ENCODE measurements at regions not wholly inside any gene's neighbourhood (a gene's known extent, or its start where the extent isn't known, plus 50 kb on each side); places are given as distances from the start of the nearest gene placed in this dataset.

DNA sequence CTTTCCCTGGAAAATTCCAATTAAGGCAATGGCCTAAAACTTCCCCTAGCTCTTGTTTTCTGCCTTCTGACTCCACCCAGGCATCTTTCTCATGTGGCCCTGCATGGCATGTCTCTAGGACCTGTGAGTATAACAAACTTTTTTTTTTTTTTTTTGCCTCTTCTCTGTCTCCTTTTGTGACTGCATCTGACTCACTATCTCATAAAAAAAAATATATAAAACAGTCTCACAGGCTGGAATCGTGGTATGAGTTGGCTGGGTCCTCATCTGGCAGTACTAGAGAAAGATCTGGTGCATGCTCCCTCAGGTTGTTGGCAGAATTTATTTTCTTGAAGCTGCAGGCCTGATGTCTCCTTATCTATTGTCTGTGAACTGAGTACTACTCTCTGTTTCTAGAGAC is 313.9 kb downstream of the TECRL start:
- Histone ChIP-seq H3K4me2 (ENCODE audit: low read depth, low read length) (no peak overlapping the region), H3K36me3 (replicated peaks in 1 of 2; ENCODE audit: control insufficient read depth in 1 of 2, insufficient read depth in 2 of 2, low read length in 2 of 2) (no peaks in the 10 kb centered on the region), H3K79me2 (ENCODE audit: insufficient read depth, low read length) (no peaks in the 10 kb centered on the region), H3K9ac (ENCODE audit: insufficient read depth, low read depth, low read length) (no peak overlapping the region), H2AFZ (ENCODE audit: low read length) (no peak overlapping the region), H4K20me1 (ENCODE audit: insufficient read depth, low read length) (no peaks in the 10 kb centered on the region), H3K27me3 (ENCODE audit: control insufficient read depth in 1 of 2, insufficient read depth in 2 of 2, low read length in 2 of 2) (no peaks in the 10 kb centered on the region), H3K9me3 (ENCODE audit: low read length) (no peaks in the 10 kb centered on the region), H3K4me3 (replicated peaks in 1 of 3; ENCODE audit: insufficient read depth in 1 of 3, low read depth in 2 of 3, low read length in 3 of 3) (no peak overlapping the region), H3K27ac (ENCODE audit: extremely low read length, insufficient read depth, low read length) (no peak overlapping the region), H3K4me1 (ENCODE audit: insufficient read depth, low read length) (no peaks in the 10 kb centered on the region)
- TF ChIP-seq IRF2 (CRISPR knock-in tag; IDR thresholded peaks at IDR 0.05), result no peak
- TF ChIP-seq AKAP8 (CRISPR knock-in tag; IDR thresholded peaks at IDR 0.05), result no peak
- TF ChIP-seq MXI1 (IDR thresholded peaks at IDR 0.05; ENCODE audit: borderline replicate concordance, low read depth, low read length), result no peak
- TF ChIP-seq ZNF382 (CRISPR knock-in tag; IDR thresholded peaks at IDR 0.05; ENCODE audit: borderline replicate concordance), result no peak
- TF ChIP-seq, protein P1, sequence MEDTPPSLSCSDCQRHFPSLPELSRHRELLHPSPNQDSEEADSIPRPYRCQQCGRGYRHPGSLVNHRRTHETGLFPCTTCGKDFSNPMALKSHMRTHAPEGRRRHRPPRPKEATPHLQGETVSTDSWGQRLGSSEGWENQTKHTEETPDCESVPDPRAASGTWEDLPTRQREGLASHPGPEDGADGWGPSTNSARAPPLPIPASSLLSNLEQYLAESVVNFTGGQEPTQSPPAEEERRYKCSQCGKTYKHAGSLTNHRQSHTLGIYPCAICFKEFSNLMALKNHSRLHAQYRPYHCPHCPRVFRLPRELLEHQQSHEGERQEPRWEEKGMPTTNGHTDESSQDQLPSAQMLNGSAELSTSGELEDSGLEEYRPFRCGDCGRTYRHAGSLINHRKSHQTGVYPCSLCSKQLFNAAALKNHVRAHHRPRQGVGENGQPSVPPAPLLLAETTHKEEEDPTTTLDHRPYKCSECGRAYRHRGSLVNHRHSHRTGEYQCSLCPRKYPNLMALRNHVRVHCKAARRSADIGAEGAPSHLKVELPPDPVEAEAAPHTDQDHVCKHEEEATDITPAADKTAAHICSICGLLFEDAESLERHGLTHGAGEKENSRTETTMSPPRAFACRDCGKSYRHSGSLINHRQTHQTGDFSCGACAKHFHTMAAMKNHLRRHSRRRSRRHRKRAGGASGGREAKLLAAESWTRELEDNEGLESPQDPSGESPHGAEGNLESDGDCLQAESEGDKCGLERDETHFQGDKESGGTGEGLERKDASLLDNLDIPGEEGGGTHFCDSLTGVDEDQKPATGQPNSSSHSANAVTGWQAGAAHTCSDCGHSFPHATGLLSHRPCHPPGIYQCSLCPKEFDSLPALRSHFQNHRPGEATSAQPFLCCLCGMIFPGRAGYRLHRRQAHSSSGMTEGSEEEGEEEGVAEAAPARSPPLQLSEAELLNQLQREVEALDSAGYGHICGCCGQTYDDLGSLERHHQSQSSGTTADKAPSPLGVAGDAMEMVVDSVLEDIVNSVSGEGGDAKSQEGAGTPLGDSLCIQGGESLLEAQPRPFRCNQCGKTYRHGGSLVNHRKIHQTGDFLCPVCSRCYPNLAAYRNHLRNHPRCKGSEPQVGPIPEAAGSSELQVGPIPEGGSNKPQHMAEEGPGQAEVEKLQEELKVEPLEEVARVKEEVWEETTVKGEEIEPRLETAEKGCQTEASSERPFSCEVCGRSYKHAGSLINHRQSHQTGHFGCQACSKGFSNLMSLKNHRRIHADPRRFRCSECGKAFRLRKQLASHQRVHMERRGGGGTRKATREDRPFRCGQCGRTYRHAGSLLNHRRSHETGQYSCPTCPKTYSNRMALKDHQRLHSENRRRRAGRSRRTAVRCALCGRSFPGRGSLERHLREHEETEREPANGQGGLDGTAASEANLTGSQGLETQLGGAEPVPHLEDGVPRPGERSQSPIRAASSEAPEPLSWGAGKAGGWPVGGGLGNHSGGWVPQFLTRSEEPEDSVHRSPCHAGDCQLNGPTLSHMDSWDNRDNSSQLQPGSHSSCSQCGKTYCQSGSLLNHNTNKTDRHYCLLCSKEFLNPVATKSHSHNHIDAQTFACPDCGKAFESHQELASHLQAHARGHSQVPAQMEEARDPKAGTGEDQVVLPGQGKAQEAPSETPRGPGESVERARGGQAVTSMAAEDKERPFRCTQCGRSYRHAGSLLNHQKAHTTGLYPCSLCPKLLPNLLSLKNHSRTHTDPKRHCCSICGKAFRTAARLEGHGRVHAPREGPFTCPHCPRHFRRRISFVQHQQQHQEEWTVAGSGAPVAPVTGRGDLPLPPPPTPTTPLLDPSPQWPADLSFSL (CRISPR knock-in tag; IDR thresholded peaks at IDR 0.05), result no peak
- TF ChIP-seq MAF1 (CRISPR knock-in tag; IDR thresholded peaks at IDR 0.05; ENCODE audit: borderline replicate concordance), result no peak
- TF ChIP-seq, protein P2, sequence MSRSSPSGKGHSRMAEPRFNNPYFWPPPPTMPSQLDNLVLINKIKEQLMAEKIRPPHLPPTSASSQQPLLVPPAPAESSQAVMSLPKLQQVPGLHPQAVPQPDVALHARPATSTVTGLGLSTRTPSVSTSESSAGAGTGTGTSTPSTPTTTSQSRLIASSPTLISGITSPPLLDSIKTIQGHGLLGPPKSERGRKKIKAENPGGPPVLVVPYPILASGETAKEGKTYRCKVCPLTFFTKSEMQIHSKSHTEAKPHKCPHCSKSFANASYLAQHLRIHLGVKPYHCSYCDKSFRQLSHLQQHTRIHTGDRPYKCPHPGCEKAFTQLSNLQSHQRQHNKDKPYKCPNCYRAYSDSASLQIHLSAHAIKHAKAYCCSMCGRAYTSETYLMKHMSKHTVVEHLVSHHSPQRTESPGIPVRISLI (CRISPR knock-in tag; IDR thresholded peaks at IDR 0.05; ENCODE audit: borderline replicate concordance), result no peak
- CTCF ChIA-PET (ENCODE audit: low intra/inter-chr PET ratio, low total read pairs), result no interaction called here
- intact Hi-C loops (cut with micrococcal nuclease; ENCODE audit: unreplicated experiment), result no loop called here
- WGBS (ENCODE audit: low lambda C conversion rate), result 0% methylated on average over 1 of the region's 1 CpG
- in situ Hi-C loops (cut with HindIII; ENCODE audit: extremely low pct_ligation_motif_present, low pct_unique_long_range_greater_than_20kb), result no loop called here
- ATAC-seq, result no peak
- no TSS peak for BruUV-seq (replicated peaks)
- no peak for FAIRE-seq
- POLR2A ChIA-PET, result no interaction called here
- DNase-seq (ENCODE audit: low spot score), result no peak

Data from HepG2 (cell line).